ENCODE measurements at regions not wholly inside any gene's neighbourhood (a gene's known extent, or its start where the extent isn't known, plus 50 kb on each side); places are given as distances from the start of the nearest gene placed in this dataset.

DNA sequence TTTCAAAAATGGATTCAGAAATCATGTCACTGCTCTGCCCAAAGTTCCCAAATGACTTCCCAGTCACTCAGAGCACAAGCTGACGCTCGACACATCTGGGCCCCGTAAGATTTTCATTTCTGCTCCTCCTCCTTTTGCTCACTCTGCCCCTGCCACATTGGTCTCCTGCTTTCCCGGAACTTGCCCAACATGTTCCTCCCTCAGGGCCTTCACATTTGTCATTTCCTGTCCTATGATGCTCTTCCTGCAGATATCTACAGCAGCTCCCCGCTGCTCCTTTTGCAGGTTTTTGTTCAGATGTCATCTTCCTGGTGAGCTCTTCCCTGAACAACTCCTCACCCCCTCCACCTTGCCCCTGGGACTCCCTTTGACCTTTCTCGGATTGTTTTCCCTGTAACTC lies 58.5 kb upstream of the IVNS1ABP start:
- Mint-ChIP-seq H3K4me1 (no peaks in the 10 kb centered on the region), H3K27me3 (ENCODE audit: low read depth, poor library complexity) (peaks cover 2% of the 10 kb centered on the region), H3K9me3 (no peaks in the 10 kb centered on the region), H3K4me3 (no peak overlapping the region), H3K36me3 (ENCODE audit: low read depth) (no peaks in the 10 kb centered on the region), H3K27ac (no peak overlapping the region)
- TF ChIP-seq, protein P1, sequence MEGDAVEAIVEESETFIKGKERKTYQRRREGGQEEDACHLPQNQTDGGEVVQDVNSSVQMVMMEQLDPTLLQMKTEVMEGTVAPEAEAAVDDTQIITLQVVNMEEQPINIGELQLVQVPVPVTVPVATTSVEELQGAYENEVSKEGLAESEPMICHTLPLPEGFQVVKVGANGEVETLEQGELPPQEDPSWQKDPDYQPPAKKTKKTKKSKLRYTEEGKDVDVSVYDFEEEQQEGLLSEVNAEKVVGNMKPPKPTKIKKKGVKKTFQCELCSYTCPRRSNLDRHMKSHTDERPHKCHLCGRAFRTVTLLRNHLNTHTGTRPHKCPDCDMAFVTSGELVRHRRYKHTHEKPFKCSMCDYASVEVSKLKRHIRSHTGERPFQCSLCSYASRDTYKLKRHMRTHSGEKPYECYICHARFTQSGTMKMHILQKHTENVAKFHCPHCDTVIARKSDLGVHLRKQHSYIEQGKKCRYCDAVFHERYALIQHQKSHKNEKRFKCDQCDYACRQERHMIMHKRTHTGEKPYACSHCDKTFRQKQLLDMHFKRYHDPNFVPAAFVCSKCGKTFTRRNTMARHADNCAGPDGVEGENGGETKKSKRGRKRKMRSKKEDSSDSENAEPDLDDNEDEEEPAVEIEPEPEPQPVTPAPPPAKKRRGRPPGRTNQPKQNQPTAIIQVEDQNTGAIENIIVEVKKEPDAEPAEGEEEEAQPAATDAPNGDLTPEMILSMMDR (IDR thresholded peaks at IDR 0.05), result no peak
- DNase-seq, result no peak

GRCh38 chr1:185373813-185374529 lies 56.9 kb upstream of the IVNS1ABP start:
- Mint-ChIP-seq H3K4me1 (no peaks in the 10 kb centered on the region), H3K36me3 (ENCODE audit: low read depth) (no peaks in the 10 kb centered on the region), H3K4me3 (no peak overlapping the region), H3K27me3 (ENCODE audit: low read depth, poor library complexity) (peaks cover 3% of the 10 kb centered on the region), H3K27ac (no peak overlapping the region), H3K9me3 (no peaks in the 10 kb centered on the region)
- TF ChIP-seq, protein P1 (IDR thresholded peaks at IDR 0.05), result no peak
- DNase-seq, result no peak

GRCh38 chr1:185369786-185370185 lies 52.7 kb upstream of the IVNS1ABP start:
- H3K27ac Mint-ChIP-seq, result no peak overlapping the region
- no peaks in the 10 kb centered on the region for H3K36me3 Mint-ChIP-seq (ENCODE audit: low read depth)
- H3K27me3 Mint-ChIP-seq (ENCODE audit: low read depth, poor library complexity), result peaks cover 3% of the 10 kb centered on the region
- H3K4me1 Mint-ChIP-seq, result no peaks in the 10 kb centered on the region
- no peak overlapping the region for H3K4me3 Mint-ChIP-seq
- H3K9me3 Mint-ChIP-seq, result no peaks in the 10 kb centered on the region
- TF ChIP-seq, protein P1 (IDR thresholded peaks at IDR 0.05), result no peak
- no peak for DNase-seq

DNA sequence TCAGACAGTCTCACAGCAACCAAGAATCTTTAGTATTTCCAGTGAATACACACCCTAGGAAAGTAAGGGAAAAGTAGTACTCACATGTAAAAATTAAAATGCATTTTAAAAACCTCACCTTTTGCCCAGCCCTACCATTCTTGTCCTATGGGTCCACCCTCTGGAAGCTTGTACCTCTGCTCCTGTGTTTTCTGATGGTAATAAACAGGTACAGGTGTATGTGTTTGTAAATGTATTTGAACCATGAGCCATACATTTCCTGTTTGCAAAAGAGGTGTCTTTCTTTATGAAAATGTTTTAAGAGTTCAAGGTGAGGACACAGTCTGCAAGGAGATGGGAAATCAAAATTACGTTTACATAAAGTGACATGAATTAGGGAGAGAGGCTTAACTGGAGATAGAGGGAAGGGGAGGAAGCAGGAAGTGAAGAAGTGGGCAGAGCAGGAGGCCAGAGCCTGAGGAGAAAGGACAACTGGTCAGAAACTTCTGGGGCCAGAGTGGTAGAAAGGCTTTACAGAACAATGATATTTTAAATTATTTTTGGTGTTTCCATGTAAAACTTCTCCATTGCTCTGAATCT lies 52.0 kb upstream of the IVNS1ABP start:
- no peaks in the 10 kb centered on the region for H3K4me1 Mint-ChIP-seq
- no peak overlapping the region for H3K4me3 Mint-ChIP-seq
- H3K36me3 Mint-ChIP-seq (ENCODE audit: low read depth), result no peaks in the 10 kb centered on the region
- TF ChIP-seq, protein P1 (IDR thresholded peaks at IDR 0.05), result no peak
- peaks cover 3% of the 10 kb centered on the region for H3K27me3 Mint-ChIP-seq (ENCODE audit: low read depth, poor library complexity)
- peak overlapping the region; percentile 33 for H3K27ac Mint-ChIP-seq
- no peaks in the 10 kb centered on the region for H3K9me3 Mint-ChIP-seq
- no peak for DNase-seq

GRCh38 chr1:185368313-185368855 lies 51.3 kb upstream of the IVNS1ABP start:
- no peak for DNase-seq
- H3K36me3 Mint-ChIP-seq (ENCODE audit: low read depth), result no peaks in the 10 kb centered on the region
- peak overlapping the region; percentile 31 for H3K27ac Mint-ChIP-seq
- TF ChIP-seq, protein P1 (IDR thresholded peaks at IDR 0.05), result no peak
- no peaks in the 10 kb centered on the region for H3K9me3 Mint-ChIP-seq
- no peaks in the 10 kb centered on the region for H3K4me1 Mint-ChIP-seq
- peaks cover 3% of the 10 kb centered on the region for H3K27me3 Mint-ChIP-seq (ENCODE audit: low read depth, poor library complexity)
- no peak overlapping the region for H3K4me3 Mint-ChIP-seq
